ENCODE measurements at regions not wholly inside any gene's neighbourhood (a gene's known extent, or its start where the extent isn't known, plus 50 kb on each side); places are given as distances from the start of the nearest gene placed in this dataset.

DNA sequence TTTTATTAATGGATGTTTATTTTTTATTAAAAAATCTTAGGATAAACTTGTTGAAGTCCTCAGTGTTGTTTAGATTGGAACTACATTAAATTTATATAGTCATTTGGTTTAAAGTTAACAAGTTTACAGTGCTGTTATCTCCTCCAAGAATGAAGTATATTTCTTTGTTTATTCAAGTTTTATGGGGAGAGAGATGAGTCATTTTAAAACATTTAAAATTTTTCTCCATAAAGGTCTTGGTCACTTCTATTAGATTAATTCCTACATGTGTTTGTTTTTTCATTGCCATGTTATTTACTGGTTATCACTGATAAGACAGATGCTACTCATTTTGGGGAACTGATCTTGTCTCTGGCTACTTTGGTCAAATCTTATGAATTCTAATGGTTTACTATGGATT lies 429.6 kb downstream of the METTL15 start:
- TF ChIP-seq, protein P1, sequence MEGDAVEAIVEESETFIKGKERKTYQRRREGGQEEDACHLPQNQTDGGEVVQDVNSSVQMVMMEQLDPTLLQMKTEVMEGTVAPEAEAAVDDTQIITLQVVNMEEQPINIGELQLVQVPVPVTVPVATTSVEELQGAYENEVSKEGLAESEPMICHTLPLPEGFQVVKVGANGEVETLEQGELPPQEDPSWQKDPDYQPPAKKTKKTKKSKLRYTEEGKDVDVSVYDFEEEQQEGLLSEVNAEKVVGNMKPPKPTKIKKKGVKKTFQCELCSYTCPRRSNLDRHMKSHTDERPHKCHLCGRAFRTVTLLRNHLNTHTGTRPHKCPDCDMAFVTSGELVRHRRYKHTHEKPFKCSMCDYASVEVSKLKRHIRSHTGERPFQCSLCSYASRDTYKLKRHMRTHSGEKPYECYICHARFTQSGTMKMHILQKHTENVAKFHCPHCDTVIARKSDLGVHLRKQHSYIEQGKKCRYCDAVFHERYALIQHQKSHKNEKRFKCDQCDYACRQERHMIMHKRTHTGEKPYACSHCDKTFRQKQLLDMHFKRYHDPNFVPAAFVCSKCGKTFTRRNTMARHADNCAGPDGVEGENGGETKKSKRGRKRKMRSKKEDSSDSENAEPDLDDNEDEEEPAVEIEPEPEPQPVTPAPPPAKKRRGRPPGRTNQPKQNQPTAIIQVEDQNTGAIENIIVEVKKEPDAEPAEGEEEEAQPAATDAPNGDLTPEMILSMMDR (IDR thresholded peaks at IDR 0.05): no peak
- no peak for TF ChIP-seq POLR2AphosphoS5 (IDR thresholded peaks at IDR 0.05; ENCODE audit: low read depth, low read length)
